WERI-Rb-1 (cell line): ENCODE measurements at regions not wholly inside any gene's neighbourhood (a gene's known extent, or its start where the extent isn't known, plus 50 kb on each side); places are given as distances from the start of the nearest gene placed in this dataset.

Experiments
- DNase-seq: peaks from one replicate; pipeline ENCODE4 v3.0.0-alpha.2; 2020
- H3K27ac ChIP-seq: fragments of 250-450 bp; sonication (Bioruptor Pico); 2 replicates; pipeline ENCODE4 v1.5.1; 2020; ENCODE audit warnings: mild to moderate bottlenecking, moderate library complexity
- H3K27me3 ChIP-seq: fragments of 250-450 bp; sonication (Bioruptor Pico); 2 replicates; pipeline ENCODE4 v1.5.1; 2021; ENCODE audit warnings: mild to moderate bottlenecking, low read depth, moderate library complexity; ENCODE audit not compliant: insufficient read depth, severe bottlenecking
- H3K36me3 ChIP-seq: fragments of 250-450 bp; sonication (Bioruptor Pico); 2 replicates; pipeline ENCODE4 v1.5.1; 2020; ENCODE audit warnings: mild to moderate bottlenecking, moderate library complexity
- H3K4me3 ChIP-seq: 2 replicates; pipeline ENCODE4 v1.5.1; 2011; ENCODE audit warnings: low read depth, mild to moderate bottlenecking, control low read depth, low read length
- H3K9me3 ChIP-seq: fragments of 250-450 bp; sonication (Bioruptor Pico); 2 replicates; pipeline ENCODE4 v1.5.1; 2021; ENCODE audit warnings: mild to moderate bottlenecking, moderate library complexity; ENCODE audit not compliant: severe bottlenecking
- CTCF ChIP-seq: IDR thresholded peaks from 2 replicates; pipeline ENCODE4 v1.5.1; 2011; ENCODE audit warnings: low read depth, mild to moderate bottlenecking, control low read depth, inconsistent platforms, low read length

- no peak for DNase-seq
- H3K4me3 ChIP-seq, result no peak overlapping the region
- no peaks in the 10 kb centered on the region for H3K9me3 ChIP-seq
- no peaks in the 10 kb centered on the region for H3K36me3 ChIP-seq
- no peaks in the 10 kb centered on the region for H3K27me3 ChIP-seq
- no peak for TF ChIP-seq CTCF
- no peak overlapping the region for H3K27ac ChIP-seq
Observed at GRCh38 chr9:82252116-82252515, 263.5 kb downstream of the SPATA31D1 start.

- no peak overlapping the region for H3K27ac ChIP-seq
- H3K36me3 ChIP-seq, result no peaks in the 10 kb centered on the region
- TF ChIP-seq CTCF, result no peak
- no peaks in the 10 kb centered on the region for H3K9me3 ChIP-seq
- no peaks in the 10 kb centered on the region for H3K27me3 ChIP-seq
- no peak for DNase-seq
- no peak overlapping the region for H3K4me3 ChIP-seq
Observed at GRCh38 chr9:82254646-82255367, 266.2 kb downstream of the SPATA31D1 start.

- H3K36me3 ChIP-seq, result no peaks in the 10 kb centered on the region
- H3K4me3 ChIP-seq, result no peak overlapping the region
- DNase-seq, result no peak
- no peaks in the 10 kb centered on the region for H3K27me3 ChIP-seq
- TF ChIP-seq CTCF, result no peak
- H3K9me3 ChIP-seq, result no peaks in the 10 kb centered on the region
- no peak overlapping the region for H3K27ac ChIP-seq
Observed at GRCh38 chr9:82255481-82256176, 267.1 kb downstream of the SPATA31D1 start.

- Histone ChIP-seq H3K9me3 (no peaks in the 10 kb centered on the region), H3K36me3 (no peaks in the 10 kb centered on the region), H3K27me3 (no peaks in the 10 kb centered on the region), H3K4me3 (no peak overlapping the region), H3K27ac (no peak overlapping the region)
- DNase-seq, result no peak
- TF ChIP-seq CTCF, result no peak
Observed at GRCh38 chr9:82260691-82261090, 272.1 kb downstream of the SPATA31D1 start.

- Histone ChIP-seq H3K4me3 (no peak overlapping the region), H3K9me3 (no peaks in the 10 kb centered on the region), H3K27me3 (no peaks in the 10 kb centered on the region), H3K27ac (no peak overlapping the region), H3K36me3 (no peaks in the 10 kb centered on the region)
- no peak for TF ChIP-seq CTCF
- DNase-seq, result no peak
Observed at GRCh38 chr9:82263619-82264018, 275.0 kb downstream of the SPATA31D1 start.
